ENCODE measurements at regions not wholly inside any gene's neighbourhood (a gene's known extent, or its start where the extent isn't known, plus 50 kb on each side); places are given as distances from the start of the nearest gene placed in this dataset.
"Not testable (repeated sequence)": the region's sequence is repeated elsewhere in the genome, so short reads cannot be mapped to it uniquely, and the experiment has no call there.

DNA sequence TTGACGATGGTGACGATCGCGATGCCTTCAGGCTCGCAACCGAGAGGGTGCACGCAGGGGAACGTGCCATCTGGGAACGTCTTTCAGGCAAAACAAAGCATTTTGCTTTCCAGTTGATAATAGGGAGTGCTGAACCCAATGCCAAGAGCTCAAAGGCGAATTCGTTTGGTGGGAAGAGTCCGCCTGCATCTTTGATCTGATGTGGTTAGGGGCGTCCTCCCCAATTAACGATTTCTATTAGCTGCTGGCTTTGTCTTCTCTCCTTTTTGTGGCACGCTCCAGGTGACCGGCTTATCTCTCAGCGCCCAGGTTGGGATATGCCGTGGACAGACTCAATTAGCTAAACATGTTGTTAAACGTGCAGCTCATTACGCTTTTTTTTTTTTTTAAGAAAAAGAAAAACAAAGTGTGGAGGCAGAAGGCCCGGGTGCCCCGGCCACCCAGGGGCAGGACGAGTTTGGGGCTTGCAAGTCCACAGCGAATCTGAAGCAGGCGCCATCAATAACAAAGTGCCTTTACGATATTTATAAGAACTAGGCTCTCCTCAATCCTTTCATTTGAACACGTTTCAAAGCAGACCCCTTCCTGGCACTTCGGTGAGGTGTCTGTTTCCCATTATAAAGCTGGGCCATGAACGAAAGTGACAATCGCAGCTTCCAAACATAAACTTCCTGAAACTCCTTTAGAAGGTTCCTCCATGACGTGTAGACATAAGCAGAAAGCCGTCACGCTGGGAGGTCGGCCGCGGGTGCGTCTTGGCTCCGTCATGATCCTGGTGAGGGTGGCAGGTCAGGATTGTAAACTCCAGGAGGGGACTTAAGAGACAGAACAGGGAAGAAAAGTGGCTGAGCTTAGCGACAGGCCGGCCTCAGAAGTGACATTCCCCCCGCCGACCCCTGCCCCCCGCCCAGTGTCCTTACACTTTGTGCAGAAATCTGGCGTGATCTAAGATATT is 155.3 kb downstream of the LAT start:
- not testable (repeated sequence) for DNase-seq

- no peak for DNase-seq
These were observed 154.5 kb downstream of the LAT start for GRCh38 chr16:29139261-29139802.

GRCh38 chr16:29138698-29139097 is 153.8 kb downstream of the LAT start:
- not testable (repeated sequence) for DNase-seq

DNA sequence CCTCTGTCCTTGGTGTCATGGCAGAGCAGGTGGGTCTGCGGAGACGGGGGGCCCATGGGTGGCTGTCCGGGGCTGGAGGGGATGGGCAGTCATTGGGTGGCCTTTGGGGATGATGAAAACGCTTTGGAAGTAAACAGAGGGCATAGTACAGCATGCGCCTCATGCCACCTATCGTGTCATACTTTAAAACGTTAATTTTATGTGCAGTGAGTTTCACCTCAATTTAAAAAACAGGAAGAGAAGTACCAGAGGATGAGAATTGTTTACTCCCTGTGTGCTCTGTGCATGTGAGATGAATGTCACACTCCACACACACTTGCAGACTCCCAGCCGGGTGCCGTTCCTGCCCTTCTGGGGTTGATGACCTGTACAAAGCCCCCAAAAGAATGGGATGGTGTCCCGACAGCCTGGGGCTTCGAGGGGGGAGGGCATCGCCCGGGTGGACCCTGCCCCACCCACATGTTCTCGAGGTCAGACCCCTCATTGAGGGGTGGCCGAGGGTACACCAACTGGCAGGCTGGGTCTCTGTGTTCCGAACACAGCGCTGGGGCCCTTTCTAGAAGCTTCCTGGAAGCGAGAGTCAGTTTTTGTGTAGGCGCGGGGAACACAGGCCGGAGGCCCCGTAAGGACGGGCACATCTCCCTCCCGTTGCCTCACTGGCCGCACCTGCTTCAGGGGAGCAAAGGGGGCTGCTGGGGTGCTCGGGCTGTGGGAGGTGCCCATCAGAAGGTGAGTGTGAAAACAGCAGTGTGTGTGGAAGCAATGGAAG is 153.2 kb downstream of the LAT start:
- not testable (repeated sequence) for DNase-seq

DNA sequence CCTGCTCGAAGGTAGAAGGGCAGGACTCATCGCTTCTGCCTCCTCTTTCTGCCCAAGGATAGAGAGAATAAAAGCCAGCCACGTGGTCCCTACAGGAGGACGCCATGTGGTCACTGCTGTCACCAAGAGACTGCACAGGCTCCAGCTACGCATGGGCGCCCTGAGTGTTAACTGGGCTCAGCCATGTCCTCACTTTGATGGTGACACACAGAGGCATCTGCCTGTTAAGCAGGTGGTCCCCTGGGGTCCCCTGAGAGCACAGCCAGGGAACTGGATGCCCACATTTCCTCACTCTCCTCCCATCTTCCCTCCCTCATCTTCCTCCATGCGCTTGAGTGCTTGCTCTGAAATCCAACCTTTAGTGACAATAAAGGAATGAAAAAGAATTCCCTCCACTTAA is 152.6 kb downstream of the LAT start:
- not testable (repeated sequence) for DNase-seq

GRCh38 chr16:29136916-29137315 is 152.1 kb downstream of the LAT start:
- DNase-seq: not testable (repeated sequence)

DNA sequence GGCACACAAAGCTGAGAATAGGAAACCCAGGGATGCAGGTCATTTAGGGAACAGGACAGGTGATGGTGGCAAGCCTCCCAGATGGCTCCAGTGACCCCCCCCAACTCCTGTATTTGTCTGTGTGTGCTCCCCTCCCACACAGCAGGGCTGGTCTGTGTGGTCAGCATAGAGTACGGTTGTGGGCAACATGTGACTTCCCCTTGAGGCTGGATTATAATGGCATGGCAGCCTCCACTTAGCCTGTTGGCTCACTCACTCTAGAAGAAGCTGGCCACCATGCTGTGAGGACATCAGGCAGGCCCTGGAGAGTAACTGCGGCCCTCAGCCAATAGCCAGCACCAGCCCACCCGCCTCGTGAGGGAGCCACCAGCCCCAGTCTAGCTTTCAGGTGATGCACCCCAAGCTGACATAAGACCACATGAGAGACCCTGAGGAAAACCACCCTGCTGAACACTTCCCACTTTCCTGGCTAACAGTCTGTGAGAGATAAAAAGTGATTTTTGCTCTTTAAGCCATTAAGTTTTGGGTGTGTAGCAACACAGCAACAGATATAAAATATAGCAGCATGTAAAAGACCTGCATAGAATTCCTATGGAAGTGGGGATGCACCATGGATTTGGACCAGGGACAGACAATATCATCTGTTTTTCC is 151.3 kb downstream of the LAT start:
- not testable (repeated sequence) for DNase-seq

DNA sequence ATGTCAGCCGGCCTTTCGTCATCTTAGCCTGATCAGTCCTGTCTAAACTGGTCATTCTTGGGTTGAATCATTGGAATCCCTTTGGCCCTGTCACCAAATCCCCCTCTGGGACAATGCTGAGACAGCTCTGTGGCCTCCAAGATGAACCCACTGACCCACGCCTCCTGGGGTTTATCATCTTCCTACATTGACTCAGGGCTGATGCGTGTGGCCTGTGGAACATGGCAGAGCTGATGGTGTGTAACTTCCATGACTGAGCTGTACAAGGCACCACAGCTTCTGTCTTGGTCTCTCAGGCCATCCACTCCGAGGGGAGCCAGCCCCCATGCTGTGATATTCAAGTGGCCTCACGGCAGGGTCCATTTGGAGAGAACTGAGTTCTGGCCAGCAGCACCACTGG is 150.2 kb downstream of the LAT start:
- not testable (repeated sequence) for DNase-seq

- DNase-seq: not testable (repeated sequence)
These were observed 149.0 kb downstream of the LAT start for GRCh38 chr16:29133681-29134430.

- DNase-seq: not testable (repeated sequence)
These were observed 148.0 kb downstream of the LAT start for GRCh38 chr16:29132869-29133268.

DNA sequence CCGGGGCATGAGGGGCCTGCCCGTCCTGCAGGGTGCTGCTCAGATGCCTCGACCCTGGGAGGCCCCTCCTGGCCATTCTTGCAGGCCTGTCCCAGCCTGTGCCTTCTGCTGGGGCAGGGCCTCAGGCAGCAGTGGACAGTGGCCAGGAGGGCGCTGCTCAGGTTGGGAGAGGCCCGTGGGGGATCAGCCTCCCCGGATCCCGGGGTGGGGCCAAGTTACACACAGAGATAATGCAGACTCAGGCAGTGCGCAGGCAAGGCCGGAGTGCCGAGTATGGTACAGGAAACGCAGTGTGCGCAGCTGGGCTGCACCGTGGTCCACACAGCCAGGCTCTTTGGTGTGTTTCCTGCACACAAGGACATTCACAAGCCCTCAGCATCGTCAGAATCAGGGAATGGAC is 147.6 kb downstream of the LAT start:
- DNase-seq: not testable (repeated sequence)

DNA sequence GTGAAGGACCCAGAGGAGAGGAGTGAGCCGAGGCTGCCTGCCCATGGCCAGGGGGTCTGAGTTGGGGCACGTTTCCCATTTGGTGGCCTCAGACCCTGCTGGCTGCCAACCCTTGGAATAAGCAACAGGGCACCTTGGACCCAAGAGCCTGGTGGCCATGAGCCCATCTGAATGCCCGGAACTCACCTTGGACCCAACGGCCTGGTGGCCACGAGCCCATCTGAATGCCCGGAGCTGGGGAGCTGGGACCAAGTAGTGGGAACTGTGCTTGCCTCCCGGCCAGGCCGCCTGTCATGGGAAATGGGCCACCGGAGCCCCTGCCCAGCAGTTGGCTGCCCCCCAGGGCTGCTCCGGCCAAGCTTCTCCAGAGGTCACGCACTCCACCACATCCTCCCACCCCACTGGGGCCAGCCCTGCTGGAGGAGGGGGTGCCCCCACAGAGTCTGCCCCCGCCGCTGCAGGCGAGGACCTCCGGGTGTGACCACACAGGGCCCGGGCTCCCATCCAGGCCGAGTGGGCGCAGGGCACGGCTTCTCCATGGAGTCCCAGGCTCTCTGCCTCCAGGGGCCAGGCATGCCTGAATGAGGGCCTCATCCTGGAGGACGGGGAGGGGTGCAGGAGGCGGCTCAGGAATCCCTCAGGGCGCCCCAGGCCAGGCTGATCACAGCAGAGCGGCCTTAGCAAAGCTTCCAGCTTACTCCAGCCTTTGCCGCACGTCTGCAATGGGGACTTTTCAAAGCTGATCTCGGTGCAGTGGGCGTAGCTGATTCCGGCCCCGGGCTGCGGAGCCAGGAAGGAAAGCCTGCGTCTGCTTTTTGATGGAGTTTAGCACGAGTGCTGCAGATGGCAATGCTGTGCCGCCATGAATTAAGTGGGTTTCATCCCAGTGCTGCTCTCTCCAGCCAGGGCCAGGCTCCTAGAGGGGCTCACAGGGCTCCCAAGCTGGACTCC is 146.3 kb downstream of the LAT start:
- DNase-seq: not testable (repeated sequence)

DNA sequence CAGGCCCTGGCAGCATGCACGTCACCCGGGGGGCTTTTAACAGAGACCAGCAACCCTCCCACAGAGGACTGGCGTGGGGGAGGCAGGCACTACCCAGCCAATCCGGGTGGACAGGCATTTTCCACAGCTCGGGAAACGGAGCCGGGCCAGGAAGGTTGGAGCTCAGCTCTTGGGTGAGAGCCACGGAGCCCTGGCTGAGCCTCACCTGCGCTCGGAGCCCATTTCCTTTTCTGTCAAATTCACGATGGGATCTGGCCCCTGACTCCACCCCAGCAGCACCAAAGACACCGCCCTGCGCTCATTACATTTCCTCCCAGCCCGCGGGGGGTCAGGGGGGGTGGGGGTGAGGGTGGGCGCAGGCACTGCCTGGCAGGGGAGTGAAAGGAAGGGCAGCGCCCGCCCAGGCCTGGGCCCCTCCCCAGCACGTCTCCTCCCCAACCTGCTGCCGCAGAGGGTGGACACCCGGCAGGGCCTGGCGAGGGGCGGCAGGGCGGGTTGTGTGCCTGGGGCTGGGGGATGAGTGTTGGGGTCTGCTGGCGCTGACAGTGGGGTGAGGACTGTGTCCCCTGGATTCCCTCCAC is 145.4 kb downstream of the LAT start:
- not testable (repeated sequence) for DNase-seq

- peak in 1 of 2 donors; percentile 23 for DNase-seq
These were observed 144.7 kb downstream of the LAT start for GRCh38 chr16:29129458-29130038.

GRCh38 chr16:29128732-29129457 is 144.0 kb downstream of the LAT start:
- not testable (repeated sequence) for DNase-seq

GRCh38 chr16:29127806-29128420 is 143.1 kb downstream of the LAT start:
- DNase-seq: not testable (repeated sequence)

GRCh38 chr16:29126616-29127015 is 141.8 kb downstream of the LAT start:
- DNase-seq: no peak

- peak; percentile 79 to 82 for DNase-seq
These were observed 141.2 kb downstream of the LAT start for GRCh38 chr16:29126057-29126494.

DNA sequence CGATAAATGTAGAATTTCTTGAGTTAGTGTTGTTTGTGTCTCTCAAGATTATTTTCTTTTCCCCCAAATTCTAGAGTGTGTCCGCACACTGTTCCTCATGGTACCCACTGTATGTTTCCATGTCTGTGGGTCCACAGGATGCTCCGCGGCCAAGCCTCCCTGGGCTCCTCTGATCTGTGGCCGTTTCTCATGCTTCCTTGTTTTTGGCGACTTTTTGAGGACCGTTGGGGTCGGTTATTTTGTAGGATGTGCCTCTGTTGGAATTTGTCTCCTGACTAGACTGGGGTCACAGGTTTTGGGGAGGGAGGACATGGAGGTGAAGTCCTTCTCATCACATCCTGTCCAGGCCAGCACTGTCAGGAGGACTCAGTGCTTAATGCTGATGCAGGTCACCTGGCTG is 140.0 kb downstream of the LAT start:
- no peak for DNase-seq
